C4-2B (cell line): ENCODE measurements at regions not wholly inside any gene's neighbourhood (a gene's known extent, or its start where the extent isn't known, plus 50 kb on each side); places are given as distances from the start of the nearest gene placed in this dataset.

Experiments
- ZFX ChIP-seq: fragments of 450-650 bp; IDR thresholded peaks from 2 replicates; pipeline ENCODE4 v1.6.1; 2017
- TF ChIP-seq, protein P1 (sequence below): fragments of 450-650 bp; conservative IDR thresholded peaks from 2 replicates; pipeline ENCODE4 v1.5.1; 2017; ENCODE audit warnings: mild to moderate bottlenecking

DNA sequence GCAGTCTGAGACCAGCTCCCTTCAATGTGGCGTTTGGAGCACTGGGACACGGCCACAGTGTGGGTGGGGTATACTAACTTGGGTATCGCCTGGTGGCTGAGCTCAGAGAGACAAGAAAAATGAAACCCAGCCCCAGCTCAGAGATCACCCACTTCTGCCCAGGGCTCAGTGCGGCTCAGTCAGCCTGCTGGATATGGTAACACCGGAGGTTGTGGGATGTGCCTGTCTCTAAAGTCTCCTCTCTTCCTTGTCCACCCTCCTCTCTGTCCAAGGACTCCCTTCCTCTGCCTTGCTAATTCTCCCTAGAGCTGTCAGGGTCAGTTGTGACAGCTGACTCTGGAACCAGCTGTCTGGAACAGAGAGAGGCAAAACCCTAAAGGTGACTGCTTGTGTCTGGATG, 149.1 kb downstream of the PTPN20 start:
- TF ChIP-seq, protein P1, sequence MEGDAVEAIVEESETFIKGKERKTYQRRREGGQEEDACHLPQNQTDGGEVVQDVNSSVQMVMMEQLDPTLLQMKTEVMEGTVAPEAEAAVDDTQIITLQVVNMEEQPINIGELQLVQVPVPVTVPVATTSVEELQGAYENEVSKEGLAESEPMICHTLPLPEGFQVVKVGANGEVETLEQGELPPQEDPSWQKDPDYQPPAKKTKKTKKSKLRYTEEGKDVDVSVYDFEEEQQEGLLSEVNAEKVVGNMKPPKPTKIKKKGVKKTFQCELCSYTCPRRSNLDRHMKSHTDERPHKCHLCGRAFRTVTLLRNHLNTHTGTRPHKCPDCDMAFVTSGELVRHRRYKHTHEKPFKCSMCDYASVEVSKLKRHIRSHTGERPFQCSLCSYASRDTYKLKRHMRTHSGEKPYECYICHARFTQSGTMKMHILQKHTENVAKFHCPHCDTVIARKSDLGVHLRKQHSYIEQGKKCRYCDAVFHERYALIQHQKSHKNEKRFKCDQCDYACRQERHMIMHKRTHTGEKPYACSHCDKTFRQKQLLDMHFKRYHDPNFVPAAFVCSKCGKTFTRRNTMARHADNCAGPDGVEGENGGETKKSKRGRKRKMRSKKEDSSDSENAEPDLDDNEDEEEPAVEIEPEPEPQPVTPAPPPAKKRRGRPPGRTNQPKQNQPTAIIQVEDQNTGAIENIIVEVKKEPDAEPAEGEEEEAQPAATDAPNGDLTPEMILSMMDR: no peak
- no peak for TF ChIP-seq ZFX
